RWPE2 (cell line): ENCODE measurements at regions not wholly inside any gene's neighbourhood (a gene's known extent, or its start where the extent isn't known, plus 50 kb on each side); places are given as distances from the start of the nearest gene placed in this dataset.

Experiments used
- ATAC-seq: fragments of 200-7000 bp; cut with Tn5 transposase; 3 replicates; pipeline ENCODE4 v1.9.1; 2021; ENCODE audit warnings: low read depth
- DNase-seq: peaks from one replicate; pipeline ENCODE4 v3.0.0-alpha.2; 2020; ENCODE audit warnings: low spot score
- H3K27ac ChIP-seq: fragments of 450-650 bp; 2 replicates; pipeline ENCODE4 v1.5.1; 2017; ENCODE audit warnings: mild to moderate bottlenecking; ENCODE audit not compliant: poor library complexity, severe bottlenecking
- H3K27me3 ChIP-seq: fragments of 250-450 bp; sonication (Bioruptor Pico); 2 replicates; pipeline ENCODE4 v1.5.1; 2021; ENCODE audit warnings: mild to moderate bottlenecking, moderate library complexity; ENCODE audit not compliant: insufficient read depth, poor library complexity, severe bottlenecking
- H3K36me3 ChIP-seq: fragments of 250-450 bp; sonication (Bioruptor Pico); 2 replicates; pipeline ENCODE4 v1.5.1; 2020; ENCODE audit warnings: low read depth, mild to moderate bottlenecking, moderate library complexity
- H3K4me1 ChIP-seq: fragments of 250-450 bp; sonication (Bioruptor Pico); 2 replicates; pipeline ENCODE4 v1.5.1; 2021; ENCODE audit warnings: mild to moderate bottlenecking, moderate library complexity; ENCODE audit not compliant: insufficient read depth, poor library complexity, severe bottlenecking
- H3K4me3 ChIP-seq: fragments of 250-450 bp; sonication (Bioruptor Pico); 2 replicates; pipeline ENCODE4 v1.5.1; 2021; ENCODE audit warnings: mild to moderate bottlenecking, moderate library complexity; ENCODE audit not compliant: severe bottlenecking
- H3K9me3 ChIP-seq: fragments of 250-450 bp; sonication (Bioruptor Pico); 2 replicates; pipeline ENCODE4 v1.5.1; 2021; ENCODE audit warnings: mild to moderate bottlenecking, moderate library complexity; ENCODE audit not compliant: severe bottlenecking
- TF ChIP-seq, protein P1 (sequence below): fragments of 450-650 bp; IDR thresholded peaks from one replicate; pipeline ENCODE4 v1.5.1; 2017; ENCODE audit warnings: mild to moderate bottlenecking, moderate library complexity; ENCODE audit not compliant: poor library complexity, severe bottlenecking

DNA sequence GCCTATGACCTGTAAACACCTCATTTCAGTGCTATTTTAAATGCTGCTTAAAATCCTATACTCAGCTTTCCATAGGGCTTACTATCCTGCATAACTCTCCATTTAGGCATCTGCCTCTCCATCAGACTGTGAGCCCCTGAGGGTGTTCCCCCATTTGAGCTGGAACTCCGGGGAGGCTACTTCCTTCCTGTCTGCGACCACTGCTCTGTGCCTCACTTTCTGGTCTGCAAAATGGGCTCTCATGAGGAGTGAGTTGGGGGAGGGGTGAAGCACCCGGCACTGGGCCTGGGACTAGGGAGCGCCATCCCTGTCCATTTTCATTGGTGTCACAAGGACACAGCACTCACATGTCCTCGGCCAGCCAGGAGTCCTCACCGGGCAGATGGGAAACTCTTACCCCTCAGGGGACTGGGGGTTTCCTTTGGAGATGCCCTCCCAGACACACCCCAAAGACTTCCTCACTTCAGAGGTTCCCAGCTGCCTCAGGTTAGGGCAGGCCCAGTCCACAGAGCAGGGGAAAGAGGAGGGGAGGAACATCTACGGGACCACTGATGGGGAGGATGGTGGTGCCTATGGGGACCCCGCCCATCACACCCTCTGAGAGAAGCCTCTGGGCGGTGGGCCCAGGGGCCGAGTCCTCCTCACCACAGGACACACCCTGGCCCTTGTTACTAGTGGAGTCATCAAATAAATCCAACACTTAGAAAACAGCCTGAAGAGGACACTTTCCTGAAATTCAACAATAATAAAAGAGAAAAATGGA is 134.9 kb downstream of the MATN1 start:
- no peak for DNase-seq
- no peak overlapping the region for H3K4me3 ChIP-seq

DNA sequence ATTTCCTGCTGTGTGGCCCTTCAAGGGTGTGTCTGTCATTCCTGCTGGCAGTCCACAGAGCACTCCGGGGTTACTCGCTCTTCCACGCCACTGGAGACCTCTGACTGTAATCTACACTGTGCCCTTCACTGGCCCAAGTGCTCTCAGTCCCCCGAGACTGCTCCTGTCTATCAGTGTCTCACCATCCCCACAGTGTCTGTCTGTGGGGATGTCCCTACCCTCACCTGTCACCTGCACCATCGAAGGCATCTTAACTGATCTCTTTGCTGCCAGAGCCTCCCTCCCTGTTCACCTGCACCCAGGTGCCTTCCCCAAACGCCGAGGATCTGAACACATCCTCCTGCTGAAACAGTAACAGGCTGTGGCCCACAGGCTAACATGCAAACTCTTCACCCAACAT is 136.7 kb downstream of the MATN1 start:
- H3K9me3 ChIP-seq = no peaks in the 10 kb centered on the region
- no peak overlapping the region for H3K4me3 ChIP-seq
- H3K36me3 ChIP-seq = no peaks in the 10 kb centered on the region
- no peaks in the 10 kb centered on the region for H3K4me1 ChIP-seq
- TF ChIP-seq, protein P1, sequence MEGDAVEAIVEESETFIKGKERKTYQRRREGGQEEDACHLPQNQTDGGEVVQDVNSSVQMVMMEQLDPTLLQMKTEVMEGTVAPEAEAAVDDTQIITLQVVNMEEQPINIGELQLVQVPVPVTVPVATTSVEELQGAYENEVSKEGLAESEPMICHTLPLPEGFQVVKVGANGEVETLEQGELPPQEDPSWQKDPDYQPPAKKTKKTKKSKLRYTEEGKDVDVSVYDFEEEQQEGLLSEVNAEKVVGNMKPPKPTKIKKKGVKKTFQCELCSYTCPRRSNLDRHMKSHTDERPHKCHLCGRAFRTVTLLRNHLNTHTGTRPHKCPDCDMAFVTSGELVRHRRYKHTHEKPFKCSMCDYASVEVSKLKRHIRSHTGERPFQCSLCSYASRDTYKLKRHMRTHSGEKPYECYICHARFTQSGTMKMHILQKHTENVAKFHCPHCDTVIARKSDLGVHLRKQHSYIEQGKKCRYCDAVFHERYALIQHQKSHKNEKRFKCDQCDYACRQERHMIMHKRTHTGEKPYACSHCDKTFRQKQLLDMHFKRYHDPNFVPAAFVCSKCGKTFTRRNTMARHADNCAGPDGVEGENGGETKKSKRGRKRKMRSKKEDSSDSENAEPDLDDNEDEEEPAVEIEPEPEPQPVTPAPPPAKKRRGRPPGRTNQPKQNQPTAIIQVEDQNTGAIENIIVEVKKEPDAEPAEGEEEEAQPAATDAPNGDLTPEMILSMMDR = no peak
- no peaks in the 10 kb centered on the region for H3K27me3 ChIP-seq
- no peak overlapping the region for H3K27ac ChIP-seq
- ATAC-seq (no peak), DNase-seq (no peak)

More for the DNA sequence above, 134.9 kb downstream of the MATN1 start:
- ATAC-seq = no peak
- Histone ChIP-seq H3K27ac (no peak overlapping the region), H3K9me3 (no peaks in the 10 kb centered on the region), H3K27me3 (no peaks in the 10 kb centered on the region), H3K36me3 (no peaks in the 10 kb centered on the region), H3K4me1 (no peaks in the 10 kb centered on the region)
- TF ChIP-seq, protein P1 = no peak

DNA sequence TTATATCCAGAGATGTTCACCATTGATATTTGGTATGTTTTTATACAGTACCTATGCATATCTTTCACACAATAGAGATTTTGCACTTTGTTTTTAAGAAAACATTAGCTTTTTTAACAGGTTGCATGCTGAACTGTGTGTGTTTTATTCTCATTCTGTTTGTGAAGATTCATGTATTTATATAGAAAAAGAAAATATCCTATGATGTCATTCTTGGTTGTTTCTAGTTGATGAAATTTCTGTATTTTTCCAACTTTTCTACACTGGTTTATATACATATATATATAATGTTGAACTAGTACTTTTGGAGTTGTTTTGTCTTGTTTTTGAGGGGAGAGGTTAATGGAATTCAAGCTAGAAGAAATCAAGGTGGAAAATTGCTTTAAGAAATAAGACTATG is 143.8 kb downstream of the MATN1 start:
- Histone ChIP-seq H3K27me3 (no peaks in the 10 kb centered on the region), H3K4me3 (no peak overlapping the region), H3K4me1 (no peaks in the 10 kb centered on the region), H3K36me3 (no peaks in the 10 kb centered on the region), H3K27ac (no peak overlapping the region), H3K9me3 (no peaks in the 10 kb centered on the region)
- DNase-seq (no peak), ATAC-seq (no peak)
- TF ChIP-seq, protein P1 = no peak

DNA sequence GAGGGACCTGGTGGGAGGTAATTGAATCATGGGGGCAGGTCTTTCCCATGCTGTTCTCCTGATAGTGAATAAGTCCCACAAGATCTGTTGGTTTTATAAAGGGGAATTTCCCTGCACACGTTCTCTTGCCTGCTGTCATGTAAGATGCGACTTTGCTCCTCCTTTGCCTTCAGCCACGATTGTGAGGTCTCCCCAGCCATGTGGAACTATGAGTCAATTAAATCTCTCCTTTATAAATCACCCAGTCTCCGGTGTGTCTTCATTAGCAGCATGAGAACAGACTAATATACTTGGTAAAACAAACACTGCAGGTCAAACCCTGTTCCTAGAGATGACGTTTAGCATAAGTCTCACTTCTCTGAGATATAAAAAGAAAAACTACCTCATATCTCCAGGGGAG is 148.3 kb downstream of the MATN1 start:
- no peak for ATAC-seq
- H3K36me3 ChIP-seq = no peaks in the 10 kb centered on the region
- no peaks in the 10 kb centered on the region for H3K4me1 ChIP-seq
- no peak for DNase-seq
- TF ChIP-seq, protein P1 = no peak
- H3K9me3 ChIP-seq = no peaks in the 10 kb centered on the region
- no peak overlapping the region for H3K4me3 ChIP-seq
- no peaks in the 10 kb centered on the region for H3K27me3 ChIP-seq
- H3K27ac ChIP-seq = no peak overlapping the region

DNA sequence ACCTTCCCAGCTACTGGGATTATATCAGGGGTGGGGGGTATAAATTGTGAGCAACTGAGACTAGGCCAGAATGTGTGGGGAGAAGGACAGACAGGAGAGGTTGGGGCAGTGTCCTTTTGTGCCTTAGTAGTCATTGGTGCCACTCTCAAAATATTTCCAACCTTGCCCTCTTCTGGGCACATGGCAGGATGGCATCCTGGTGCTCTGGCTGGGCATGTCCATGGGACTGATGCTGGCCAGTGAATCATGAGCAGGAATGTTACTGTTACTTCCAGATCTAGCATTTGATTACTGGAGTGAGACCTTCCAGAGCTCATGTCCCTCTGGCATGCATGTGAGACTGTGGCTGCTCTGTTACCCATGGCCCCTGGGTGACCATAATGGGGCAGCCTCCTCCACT is 151.2 kb downstream of the MATN1 start:
- peak; percentile 65; the same call in 2 of the 3 replicates for ATAC-seq

More for the DNA sequence above, 151.2 kb downstream of the MATN1 start:
- Histone ChIP-seq H3K9me3 (no peaks in the 10 kb centered on the region), H3K36me3 (no peaks in the 10 kb centered on the region), H3K4me3 (no peak overlapping the region), H3K4me1 (no peaks in the 10 kb centered on the region), H3K27ac (no peak overlapping the region), H3K27me3 (no peaks in the 10 kb centered on the region)
- TF ChIP-seq, protein P1 = no peak
- no peak for DNase-seq
